Activated CD8-positive, alpha-beta T cell treated with anti-CD3 and anti-CD28 coated beads for 36 hours (primary cell): ENCODE measurements at regions not wholly inside any gene's neighbourhood (a gene's known extent, or its start where the extent isn't known, plus 50 kb on each side); places are given as distances from the start of the nearest gene placed in this dataset.
"Not testable (repeated sequence)": the region's sequence is repeated elsewhere in the genome, so short reads cannot be mapped to it uniquely, and the experiment has no call there.

Experiments
- ATAC-seq: fragments of 200-7000 bp; cut with Tn5 transposase; one replicate; pipeline ENCODE4 v1.10.0; 2021; ENCODE audit warnings: mild to moderate bottlenecking, moderate library complexity
- CTCF ChIA-PET: fragments of 350-600 bp; sonication (Branson Sonifier 250); formaldehyde crosslinking; loops from one replicate; lab custom pipeline; 2021; ENCODE audit warnings: antibody characterized with exemption; lab: Charles Lee
- POLR2A ChIA-PET: fragments of 350-600 bp; sonication (Branson Sonifier 250); formaldehyde crosslinking; loops from one replicate; lab custom pipeline; 2021; ENCODE audit warnings: antibody characterized with exemption; lab: Charles Lee
- DNase-seq: peaks from one replicate; pipeline ENCODE4 v3.0.0-alpha.2; 2020
- H3K27ac Mint-ChIP-seq: one replicate; pipeline ENCODE4 v1.8.0; 2021; ENCODE audit warnings: mild to moderate bottlenecking, mixed read lengths
- H3K27me3 Mint-ChIP-seq: one replicate; pipeline ENCODE4 v1.8.0; 2021; ENCODE audit warnings: mixed read lengths
- H3K36me3 Mint-ChIP-seq: one replicate; pipeline ENCODE4 v1.8.0; 2021; ENCODE audit warnings: low read depth, mixed read lengths
- H3K4me1 Mint-ChIP-seq: one replicate; pipeline ENCODE4 v1.8.0; 2021; ENCODE audit warnings: low read depth, mixed read lengths
- H3K4me3 Mint-ChIP-seq: one replicate; pipeline ENCODE4 v1.8.0; 2021; ENCODE audit warnings: mild to moderate bottlenecking, moderate library complexity, mixed read lengths
- H3K9me3 Mint-ChIP-seq: one replicate; pipeline ENCODE4 v1.8.0; 2021; ENCODE audit warnings: mixed read lengths
- CTCF ChIP-seq: fragments of 200-600 bp; IDR thresholded peaks from one replicate; pipeline ENCODE4 v1.8.0; 2022; ENCODE audit warnings: antibody characterized with exemption, mild to moderate bottlenecking
- intact Hi-C: fragments of 100-400 bp; cut with micrococcal nuclease; formaldehyde crosslinking; loops from one replicate; pipeline ENCODE4 v1.10.0; 2022

- no peak for TF ChIP-seq CTCF
- H3K36me3 Mint-ChIP-seq, result no peaks in the 10 kb centered on the region
- ATAC-seq, result no peak
- no peaks in the 10 kb centered on the region for H3K27me3 Mint-ChIP-seq
- no peaks in the 10 kb centered on the region for H3K9me3 Mint-ChIP-seq
- H3K4me3 Mint-ChIP-seq, result no peak overlapping the region
- H3K4me1 Mint-ChIP-seq, result no peaks in the 10 kb centered on the region
- ChIA-PET CTCF (no interaction called here), POLR2A (no interaction called here)
- H3K27ac Mint-ChIP-seq, result no peak overlapping the region
- intact Hi-C loops, result no loop called here
- DNase-seq, result no peak
Observed at GRCh38 chr3:68676136-68676535, 256.2 kb downstream of the TAFA4 start.

GRCh38 chr3:68667346-68667745 is 265.0 kb downstream of the TAFA4 start:
- intact Hi-C loops, result no loop called here
- H3K9me3 Mint-ChIP-seq, result no peaks in the 10 kb centered on the region
- DNase-seq (no peak), ATAC-seq (no peak)
- H3K27me3 Mint-ChIP-seq, result no peaks in the 10 kb centered on the region
- H3K36me3 Mint-ChIP-seq, result no peaks in the 10 kb centered on the region
- no peak overlapping the region for H3K27ac Mint-ChIP-seq
- ChIA-PET CTCF (no interaction called here), POLR2A (no interaction called here)
- no peaks in the 10 kb centered on the region for H3K4me1 Mint-ChIP-seq
- no peak overlapping the region for H3K4me3 Mint-ChIP-seq
- TF ChIP-seq CTCF, result no peak

GRCh38 chr3:68666429-68667136 is 265.8 kb downstream of the TAFA4 start:
- Mint-ChIP-seq H3K9me3 (no peaks in the 10 kb centered on the region), H3K4me3 (no peak overlapping the region), H3K4me1 (no peaks in the 10 kb centered on the region), H3K27me3 (peaks cover 2% of the 10 kb centered on the region), H3K27ac (no peak overlapping the region), H3K36me3 (no peaks in the 10 kb centered on the region)
- intact Hi-C loops, result no loop called here
- ChIA-PET CTCF (no interaction called here), POLR2A (no interaction called here)
- TF ChIP-seq CTCF, result no peak
- no peak for DNase-seq
- ATAC-seq, result no peak

- no peak for TF ChIP-seq CTCF
- Mint-ChIP-seq H3K9me3 (no peaks in the 10 kb centered on the region), H3K27ac (no peak overlapping the region), H3K4me3 (no peak overlapping the region), H3K27me3 (peaks cover 6% of the 10 kb centered on the region), H3K4me1 (no peaks in the 10 kb centered on the region), H3K36me3 (no peaks in the 10 kb centered on the region)
- ChIA-PET CTCF (no interaction called here), POLR2A (no interaction called here)
- no peak for ATAC-seq
- intact Hi-C loops, result no loop called here
- no peak for DNase-seq
Observed at GRCh38 chr3:68664276-68664675, 268.1 kb downstream of the TAFA4 start.

- no peaks in the 10 kb centered on the region for H3K36me3 Mint-ChIP-seq
- CTCF ChIA-PET, result no interaction called here
- no peak for TF ChIP-seq CTCF
- ATAC-seq, result no peak
- intact Hi-C loops, result no loop called here
- peaks cover 6% of the 10 kb centered on the region for H3K27me3 Mint-ChIP-seq
- POLR2A ChIA-PET, result interaction anchor here (0.5 kb wide), 1 partner anchor 101 kb away, joined by 3 read pairs; no protein-coding TSS in a partner anchor
- H3K9me3 Mint-ChIP-seq, result no peaks in the 10 kb centered on the region
- no peaks in the 10 kb centered on the region for H3K4me1 Mint-ChIP-seq
- H3K27ac Mint-ChIP-seq, result no peak overlapping the region
- DNase-seq, result no peak
- H3K4me3 Mint-ChIP-seq, result no peak overlapping the region
Observed at GRCh38 chr3:68662176-68662575, 270.2 kb downstream of the TAFA4 start.

- H3K4me1 Mint-ChIP-seq, H3K27me3 Mint-ChIP-seq, H3K36me3 Mint-ChIP-seq, DNase-seq, H3K4me3 Mint-ChIP-seq, intact Hi-C loops, H3K27ac Mint-ChIP-seq, H3K9me3 Mint-ChIP-seq, ATAC-seq, POLR2A ChIA-PET, CTCF ChIA-PET: not testable (repeated sequence)
Observed at GRCh38 chr3:68650657-68651056, 281.7 kb downstream of the TAFA4 start.
